RWPE1 (cell line): ENCODE measurements at regions not wholly inside any gene's neighbourhood (a gene's known extent, or its start where the extent isn't known, plus 50 kb on each side); places are given as distances from the start of the nearest gene placed in this dataset.
"Not testable (repeated sequence)": the region's sequence is repeated elsewhere in the genome, so short reads cannot be mapped to it uniquely, and the experiment has no call there.

Experiments used
- CTCF ChIA-PET: fragments of 350-600 bp; sonication (Branson Sonifier 250); formaldehyde crosslinking; extraction: SDS; loops from one replicate; lab custom pipeline; 2021; lab: Yijun Ruan, JAX
- POLR2A ChIA-PET: fragments of 400-600 bp; formaldehyde crosslinking; extraction: SDS; loops from one replicate; lab custom pipeline; 2020; ENCODE audit warnings: antibody characterized with exemption; ENCODE audit not compliant: low non-redundant PET; lab: Yijun Ruan, JAX
- DNase-seq: peaks from one replicate; pipeline ENCODE4 v3.0.0; 2012; ENCODE audit warnings: low spot score
- H3K27ac ChIP-seq: fragments of 450-650 bp; 2 replicates; pipeline ENCODE4 v1.5.1; 2017
- TF ChIP-seq, protein P1 (sequence below): fragments of 450-650 bp; conservative IDR thresholded peaks from 2 replicates; pipeline ENCODE4 v1.5.1; 2017; ENCODE audit warnings: low read depth, mild to moderate bottlenecking

DNA sequence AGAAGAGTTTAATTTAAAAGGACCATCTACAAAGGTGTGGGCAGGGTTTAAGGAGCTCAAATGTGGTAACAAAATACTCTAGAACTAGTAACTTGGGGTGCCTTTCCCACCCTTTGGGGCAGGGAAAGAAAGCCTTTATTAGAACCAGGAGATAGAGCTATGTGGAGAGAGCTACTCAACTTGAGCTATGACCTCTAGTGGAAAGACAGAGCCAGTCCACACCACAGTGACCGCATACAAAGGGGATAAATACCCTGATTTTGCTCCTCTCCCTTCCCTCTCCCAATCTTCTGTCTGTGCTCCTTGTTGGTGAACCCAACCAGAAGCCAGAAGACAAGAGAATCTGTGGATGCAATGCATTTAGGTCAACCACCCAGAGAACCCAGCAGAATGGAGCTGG is 54.4 kb upstream of the JAK1 start:
- ChIA-PET CTCF (interaction anchor here (0.6 to 1.1 kb wide), 4 partner anchors 143 to 667 kb away, joined by 3 to 4 read pairs (median 3); no protein-coding TSS in a partner anchor), POLR2A (no interaction called here)
- TF ChIP-seq, protein P1, sequence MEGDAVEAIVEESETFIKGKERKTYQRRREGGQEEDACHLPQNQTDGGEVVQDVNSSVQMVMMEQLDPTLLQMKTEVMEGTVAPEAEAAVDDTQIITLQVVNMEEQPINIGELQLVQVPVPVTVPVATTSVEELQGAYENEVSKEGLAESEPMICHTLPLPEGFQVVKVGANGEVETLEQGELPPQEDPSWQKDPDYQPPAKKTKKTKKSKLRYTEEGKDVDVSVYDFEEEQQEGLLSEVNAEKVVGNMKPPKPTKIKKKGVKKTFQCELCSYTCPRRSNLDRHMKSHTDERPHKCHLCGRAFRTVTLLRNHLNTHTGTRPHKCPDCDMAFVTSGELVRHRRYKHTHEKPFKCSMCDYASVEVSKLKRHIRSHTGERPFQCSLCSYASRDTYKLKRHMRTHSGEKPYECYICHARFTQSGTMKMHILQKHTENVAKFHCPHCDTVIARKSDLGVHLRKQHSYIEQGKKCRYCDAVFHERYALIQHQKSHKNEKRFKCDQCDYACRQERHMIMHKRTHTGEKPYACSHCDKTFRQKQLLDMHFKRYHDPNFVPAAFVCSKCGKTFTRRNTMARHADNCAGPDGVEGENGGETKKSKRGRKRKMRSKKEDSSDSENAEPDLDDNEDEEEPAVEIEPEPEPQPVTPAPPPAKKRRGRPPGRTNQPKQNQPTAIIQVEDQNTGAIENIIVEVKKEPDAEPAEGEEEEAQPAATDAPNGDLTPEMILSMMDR: 0 out of 2 replicates have a peak, but pooled peaks have one; percentile 13
- DNase-seq: no peak
- H3K27ac ChIP-seq: no peak overlapping the region

GRCh38 chr1:65021795-65022194 is 55.4 kb upstream of the JAK1 start:
- CTCF ChIA-PET: interaction anchor here (0.9 to 1.1 kb wide), 2 partner anchors 15 to 666 kb away, joined by 3 to 4 read pairs; no protein-coding TSS in a partner anchor
- POLR2A ChIA-PET: no interaction called here
- TF ChIP-seq, protein P1: no peak
- DNase-seq: no peak
- H3K27ac ChIP-seq: no peak overlapping the region

DNA sequence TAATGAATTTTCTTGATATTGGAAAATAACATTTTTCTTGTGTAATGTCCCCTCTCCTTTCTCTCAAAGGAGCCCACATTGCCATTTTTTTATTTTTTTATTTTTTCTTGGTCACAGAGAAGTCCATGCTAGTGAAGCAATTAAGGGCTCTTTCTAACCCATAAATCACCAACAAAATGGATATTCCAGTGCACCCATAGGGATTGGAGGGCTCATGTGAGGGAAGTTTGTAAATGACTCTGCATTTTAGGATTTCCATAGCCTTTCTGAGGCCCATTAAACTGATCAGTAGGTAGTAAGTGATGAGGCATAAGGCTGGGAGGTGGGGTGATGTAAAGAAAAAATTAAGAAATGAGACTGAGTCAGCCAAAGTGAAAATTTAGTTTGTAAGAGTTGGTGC is 55.9 kb upstream of the JAK1 start:
- ChIA-PET CTCF (no interaction called here), POLR2A (no interaction called here)
- TF ChIP-seq, protein P1: no peak
- DNase-seq: no peak
- H3K27ac ChIP-seq: no peak overlapping the region

GRCh38 chr1:65025794-65026193 is 59.4 kb upstream of the JAK1 start:
- no peak overlapping the region for H3K27ac ChIP-seq
- DNase-seq: no peak
- TF ChIP-seq, protein P1: no peak
- CTCF ChIA-PET: interaction anchor here (1.1 kb wide), 1 partner anchor 662 kb away, joined by 3 read pairs; no protein-coding TSS in a partner anchor
- POLR2A ChIA-PET: no interaction called here

GRCh38 chr1:65026235-65026634 is 59.9 kb upstream of the JAK1 start:
- DNase-seq: no peak
- POLR2A ChIA-PET: no interaction called here
- TF ChIP-seq, protein P1: no peak
- CTCF ChIA-PET: interaction anchor here (0.6 to 1.1 kb wide), 2 partner anchors 54 to 662 kb away, joined by 3 read pairs; no protein-coding TSS in a partner anchor
- no peak overlapping the region for H3K27ac ChIP-seq

DNA sequence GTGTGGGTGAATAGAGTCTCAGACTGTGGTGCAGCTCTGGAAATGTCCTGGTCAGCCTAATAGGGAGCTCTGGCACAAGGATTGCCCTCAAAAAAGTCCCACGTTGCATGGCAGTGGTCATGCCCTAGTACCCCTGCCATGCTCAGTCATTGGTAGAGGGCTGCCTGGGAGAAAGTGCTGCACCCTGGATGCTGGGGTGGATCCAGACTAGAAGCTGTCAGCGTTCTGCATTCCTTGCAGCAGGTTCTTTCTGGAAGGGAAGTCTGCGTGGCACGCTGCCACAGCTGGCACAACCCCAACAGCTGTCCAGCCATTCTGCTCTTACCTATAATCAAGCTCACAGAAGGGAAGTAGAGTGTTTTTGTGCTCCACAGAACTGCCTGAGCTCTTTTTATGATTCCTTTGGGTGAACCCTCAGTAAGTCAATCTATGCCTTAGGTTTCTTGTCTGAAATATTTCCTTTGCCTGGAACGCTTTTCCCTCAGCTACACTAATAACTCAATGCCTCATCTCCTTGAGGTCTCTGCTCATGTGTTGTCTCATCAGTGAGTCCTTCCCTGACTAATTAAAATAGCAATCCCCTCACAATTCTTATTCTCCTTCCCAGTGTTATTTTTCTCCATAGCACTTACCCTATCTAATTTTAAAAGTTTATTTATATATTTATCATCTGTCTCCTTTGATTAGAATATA is 61.5 kb upstream of the JAK1 start:
- ChIA-PET CTCF (no interaction called here), POLR2A (no interaction called here)
- TF ChIP-seq, protein P1: no peak
- no peak overlapping the region for H3K27ac ChIP-seq
- no peak for DNase-seq

- DNase-seq, H3K27ac ChIP-seq, CTCF ChIA-PET, POLR2A ChIA-PET: not testable (repeated sequence)
Measured at GRCh38 chr1:65029434-65029833, 63.1 kb upstream of the JAK1 start.

GRCh38 chr1:65034879-65035278 is 68.5 kb upstream of the JAK1 start:
- H3K27ac ChIP-seq, CTCF ChIA-PET, DNase-seq: not testable (repeated sequence)
- POLR2A ChIA-PET: interaction anchor here (0.6 kb wide), 1 partner anchor 245 kb away, joined by 3 read pairs; no protein-coding TSS in a partner anchor
